ENCODE measurements at regions not wholly inside any gene's neighbourhood (a gene's known extent, or its start where the extent isn't known, plus 50 kb on each side); places are given as distances from the start of the nearest gene placed in this dataset.

DNA sequence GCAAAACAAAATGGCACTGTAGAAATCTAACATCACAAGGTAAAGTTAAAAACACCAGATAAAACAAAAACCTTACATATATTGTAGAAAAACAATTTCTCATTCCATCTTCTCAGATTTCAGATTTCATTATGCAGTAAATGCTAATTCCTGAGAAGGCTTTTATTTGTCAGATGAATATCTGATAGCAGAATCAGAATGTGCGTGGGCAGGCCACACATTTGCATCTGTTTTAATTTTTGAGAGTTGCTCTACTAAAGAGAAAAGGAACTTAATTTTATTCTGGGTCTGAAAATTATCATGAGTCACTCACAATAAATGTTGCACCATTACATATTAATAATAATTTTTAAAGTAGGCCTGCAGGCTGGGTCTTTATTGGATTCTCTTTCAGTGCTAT lies 329.3 kb upstream of the SPTLC3 start:
- H3K27me3 Mint-ChIP-seq = no peaks in the 10 kb centered on the region
- no peaks in the 10 kb centered on the region for H3K27me3 ChIP-seq (ENCODE audit: control insufficient read depth, insufficient read depth, low read length)
- no peaks in the 10 kb centered on the region for H3K4me1 Mint-ChIP-seq
- peaks cover 2 to 3% of the 10 kb centered on the region in 2 experiments for H3K9me3 ChIP-seq (ENCODE audit: control insufficient read depth in 2 of 2, low read length in 2 of 2)
- DNase-seq (no peak), ATAC-seq (ENCODE audit: low read depth in 2 of 2) (no peak)
- H3K9me3 Mint-ChIP-seq = peaks cover under 1 to 19% (median 8%) of the 10 kb centered on the region in 7 donors
- no peak overlapping the region for H3K27ac ChIP-seq (ENCODE audit: insufficient read depth, low read length, poor library complexity, severe bottlenecking)
- no peaks in the 10 kb centered on the region for H3K36me3 Mint-ChIP-seq
- H3K4me3 Mint-ChIP-seq = no peak overlapping the region
- no peaks in the 10 kb centered on the region for H3K4me1 ChIP-seq (ENCODE audit: control insufficient read depth, insufficient read depth, low read length, poor library complexity, severe bottlenecking)
- H3K4me3 ChIP-seq (ENCODE audit: low read depth, low read length) = no peak overlapping the region
- H3K27ac Mint-ChIP-seq = no peak overlapping the region
- no peaks in the 10 kb centered on the region for H3K36me3 ChIP-seq (ENCODE audit: control insufficient read depth, insufficient read depth, low read length)

DNA sequence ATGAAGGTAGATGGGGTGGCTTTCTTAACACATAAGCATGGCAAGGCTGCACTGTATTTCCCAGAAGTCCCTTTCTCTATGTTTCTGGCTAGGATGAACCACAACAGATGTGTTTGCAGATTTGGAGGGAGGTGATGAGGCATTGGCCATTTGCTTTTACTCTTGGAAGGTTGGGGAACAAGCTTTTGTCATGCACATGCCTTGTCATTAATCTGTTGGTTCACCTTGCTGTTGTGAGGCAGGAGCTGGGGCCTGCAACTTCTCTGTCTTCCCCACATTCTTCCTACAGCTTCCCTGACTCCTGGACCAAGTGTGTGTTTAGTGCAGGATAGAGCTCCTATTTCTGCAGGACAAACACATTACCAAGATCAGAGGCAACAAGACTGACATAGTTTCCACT lies 326.2 kb upstream of the SPTLC3 start:
- ATAC-seq (ENCODE audit: low read depth in 2 of 2) (no peak), DNase-seq (no peak)
- Mint-ChIP-seq H3K36me3 (no peaks in the 10 kb centered on the region), H3K27me3 (no peaks in the 10 kb centered on the region), H3K27ac (no peak overlapping the region), H3K9me3 (peaks cover 0 to 14% (median 6%) of the 10 kb centered on the region in 7 donors), H3K4me1 (no peaks in the 10 kb centered on the region), H3K4me3 (no peak overlapping the region)
- Histone ChIP-seq H3K4me1 (ENCODE audit: control insufficient read depth, insufficient read depth, low read length, poor library complexity, severe bottlenecking) (no peaks in the 10 kb centered on the region), H3K36me3 (ENCODE audit: control insufficient read depth, insufficient read depth, low read length) (no peaks in the 10 kb centered on the region), H3K27me3 (ENCODE audit: control insufficient read depth, insufficient read depth, low read length) (no peaks in the 10 kb centered on the region), H3K27ac (ENCODE audit: insufficient read depth, low read length, poor library complexity, severe bottlenecking) (no peak overlapping the region), H3K4me3 (ENCODE audit: low read depth, low read length) (no peak overlapping the region), H3K9me3 (ENCODE audit: control insufficient read depth in 2 of 2, low read length in 2 of 2) (peaks cover 2 to 3% of the 10 kb centered on the region in 2 experiments)

DNA sequence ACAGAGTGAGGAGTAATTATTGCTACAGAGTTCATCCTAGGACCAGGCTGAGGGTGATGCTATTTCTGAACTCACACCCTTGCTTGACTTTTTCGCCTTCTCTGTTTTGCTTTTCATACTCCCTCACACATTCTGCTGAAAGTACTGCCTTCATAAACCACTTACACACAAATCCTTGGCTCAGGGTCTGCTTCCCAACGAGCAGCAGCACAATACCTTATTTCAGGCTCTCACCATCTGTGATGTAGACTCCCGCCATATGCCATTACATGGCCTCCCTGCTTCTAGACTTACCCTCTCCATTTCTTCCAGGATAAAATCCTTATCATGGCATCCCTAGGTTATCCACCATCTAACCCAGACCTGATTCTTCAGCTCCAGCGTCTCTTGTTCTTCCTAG lies 321.3 kb upstream of the SPTLC3 start:
- H3K27ac ChIP-seq (ENCODE audit: insufficient read depth, low read length, poor library complexity, severe bottlenecking) = no peak overlapping the region
- H3K9me3 ChIP-seq (ENCODE audit: control insufficient read depth in 2 of 2, low read length in 2 of 2) = peaks cover 2 to 4% of the 10 kb centered on the region in 2 experiments
- peaks cover 2 to 20% (median 6%) of the 10 kb centered on the region in 7 donors for H3K9me3 Mint-ChIP-seq
- no peaks in the 10 kb centered on the region for H3K4me1 ChIP-seq (ENCODE audit: control insufficient read depth, insufficient read depth, low read length, poor library complexity, severe bottlenecking)
- no peaks in the 10 kb centered on the region for H3K27me3 Mint-ChIP-seq
- no peak for ATAC-seq (ENCODE audit: low read depth in 2 of 2)
- no peak overlapping the region for H3K27ac Mint-ChIP-seq
- H3K4me3 Mint-ChIP-seq = no peak overlapping the region
- no peaks in the 10 kb centered on the region for H3K4me1 Mint-ChIP-seq
- H3K36me3 Mint-ChIP-seq = no peaks in the 10 kb centered on the region
- no peaks in the 10 kb centered on the region for H3K36me3 ChIP-seq (ENCODE audit: control insufficient read depth, insufficient read depth, low read length)
- H3K4me3 ChIP-seq (ENCODE audit: low read depth, low read length) = no peak overlapping the region
- H3K27me3 ChIP-seq (ENCODE audit: control insufficient read depth, insufficient read depth, low read length) = no peaks in the 10 kb centered on the region
- no peak for DNase-seq

DNA sequence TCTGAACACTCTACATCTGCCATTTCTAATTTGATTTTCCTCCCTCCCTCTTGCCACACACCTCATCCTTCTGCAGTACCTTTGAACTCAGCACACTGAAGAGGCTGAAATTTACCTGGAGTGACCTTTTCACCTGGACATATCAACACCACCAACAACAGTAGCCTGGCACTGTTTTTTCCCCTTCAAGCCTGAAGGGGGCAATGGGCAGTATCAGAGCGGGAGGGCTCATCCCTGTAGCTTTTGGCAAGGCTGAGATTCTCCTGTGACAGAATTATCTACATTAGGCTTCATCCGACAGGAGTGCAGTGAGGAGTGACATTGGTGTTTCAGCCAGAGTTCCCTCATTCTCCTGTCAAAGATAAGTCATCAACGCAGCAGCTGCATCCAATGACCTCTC lies 312.8 kb upstream of the SPTLC3 start:
- H3K9me3 ChIP-seq (ENCODE audit: control insufficient read depth in 2 of 2, low read length in 2 of 2) = no peaks in the 10 kb centered on the region
- no peak overlapping the region for H3K27ac Mint-ChIP-seq
- no peak overlapping the region for H3K4me3 ChIP-seq (ENCODE audit: low read depth, low read length)
- H3K9me3 Mint-ChIP-seq = peaks cover 0 to 32% (median 12%) of the 10 kb centered on the region in 7 donors
- no peaks in the 10 kb centered on the region for H3K27me3 Mint-ChIP-seq
- H3K27me3 ChIP-seq (ENCODE audit: control insufficient read depth, insufficient read depth, low read length) = no peaks in the 10 kb centered on the region
- DNase-seq = no peak
- H3K4me3 Mint-ChIP-seq = no peak overlapping the region
- H3K36me3 ChIP-seq (ENCODE audit: control insufficient read depth, insufficient read depth, low read length) = no peaks in the 10 kb centered on the region
- no peak for ATAC-seq (ENCODE audit: low read depth in 2 of 2)
- no peaks in the 10 kb centered on the region for H3K36me3 Mint-ChIP-seq
- H3K4me1 ChIP-seq (ENCODE audit: control insufficient read depth, insufficient read depth, low read length, poor library complexity, severe bottlenecking) = no peaks in the 10 kb centered on the region
- no peak overlapping the region for H3K27ac ChIP-seq (ENCODE audit: insufficient read depth, low read length, poor library complexity, severe bottlenecking)
- no peaks in the 10 kb centered on the region for H3K4me1 Mint-ChIP-seq

DNA sequence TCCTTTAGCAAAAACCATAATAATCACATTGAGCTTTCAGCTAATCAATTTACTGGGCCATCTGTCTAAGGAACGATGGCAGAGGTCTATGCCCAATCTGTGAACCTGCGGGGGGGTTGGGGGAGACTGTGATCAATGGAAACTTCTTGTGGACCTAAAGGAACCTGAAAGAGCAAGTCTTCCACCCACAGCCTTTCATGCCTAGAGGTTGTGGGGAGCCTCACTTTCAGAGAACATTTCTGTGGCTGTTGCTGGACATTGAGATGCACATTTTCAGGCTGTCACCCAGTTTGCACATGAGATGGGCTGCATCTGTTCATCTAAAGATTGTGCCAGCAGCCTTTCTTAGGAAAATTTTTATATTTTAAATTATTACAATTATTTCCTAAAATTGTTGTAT lies 310.0 kb upstream of the SPTLC3 start:
- DNase-seq = no peak
- no peak for ATAC-seq (ENCODE audit: low read depth in 2 of 2)

DNA sequence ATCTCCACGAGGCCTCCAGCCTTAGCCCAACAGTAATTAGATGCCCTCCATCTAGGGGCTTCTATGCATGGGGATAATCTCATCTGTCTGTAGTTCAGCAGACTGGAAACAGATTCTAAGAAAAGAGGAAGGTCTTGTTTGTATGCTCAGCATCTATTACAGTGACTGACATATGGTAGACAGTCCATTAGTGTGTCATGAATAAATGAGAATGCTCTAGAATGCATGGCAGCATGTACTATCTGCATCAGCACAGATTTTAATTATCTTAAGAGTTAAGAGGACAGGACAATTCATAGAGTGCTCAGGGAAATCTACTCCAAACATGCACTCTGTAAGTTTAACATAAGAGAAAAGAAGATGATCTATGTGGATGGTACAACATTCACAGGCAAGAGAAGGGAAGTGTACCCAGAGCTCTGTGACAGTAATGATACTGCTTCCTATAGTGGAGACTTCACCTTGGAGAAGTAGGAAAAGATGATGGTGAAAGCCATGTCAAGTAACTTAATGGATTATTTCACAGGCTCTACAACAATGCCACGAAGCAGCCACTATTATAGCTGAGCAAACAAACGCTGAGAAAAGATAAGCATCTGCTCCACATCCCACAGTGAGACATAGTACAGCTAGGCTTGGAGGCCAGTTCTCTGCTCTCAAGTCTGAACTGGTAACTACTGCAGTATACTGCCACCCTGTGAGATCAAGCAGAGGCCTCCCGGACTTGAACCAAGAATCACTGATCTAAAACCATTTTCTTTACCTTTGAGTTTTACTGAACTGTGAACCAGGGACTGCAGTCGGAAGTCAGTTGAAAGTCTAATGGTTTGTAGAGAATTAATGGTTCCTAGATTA lies 309.2 kb upstream of the SPTLC3 start:
- DNase-seq (no peak), ATAC-seq (ENCODE audit: low read depth in 2 of 2) (no peak)
- Mint-ChIP-seq H3K27me3 (no peaks in the 10 kb centered on the region), H3K4me3 (no peak overlapping the region), H3K9me3 (peaks cover 0 to 32% (median 6%) of the 10 kb centered on the region in 7 donors), H3K27ac (no peak overlapping the region), H3K36me3 (no peaks in the 10 kb centered on the region), H3K4me1 (no peaks in the 10 kb centered on the region)
- H3K27me3 ChIP-seq (ENCODE audit: control insufficient read depth, insufficient read depth, low read length) = no peaks in the 10 kb centered on the region
- no peak overlapping the region for H3K4me3 ChIP-seq (ENCODE audit: low read depth, low read length)
- no peaks in the 10 kb centered on the region for H3K36me3 ChIP-seq (ENCODE audit: control insufficient read depth, insufficient read depth, low read length)
- H3K27ac ChIP-seq (ENCODE audit: insufficient read depth, low read length, poor library complexity, severe bottlenecking) = no peak overlapping the region
- H3K4me1 ChIP-seq (ENCODE audit: control insufficient read depth, insufficient read depth, low read length, poor library complexity, severe bottlenecking) = no peaks in the 10 kb centered on the region
- no peaks in the 10 kb centered on the region for H3K9me3 ChIP-seq (ENCODE audit: control insufficient read depth in 2 of 2, low read length in 2 of 2)

More for the DNA sequence above, 310.0 kb upstream of the SPTLC3 start:
- Histone ChIP-seq H3K36me3 (ENCODE audit: control insufficient read depth, insufficient read depth, low read length) (no peaks in the 10 kb centered on the region), H3K27me3 (ENCODE audit: control insufficient read depth, insufficient read depth, low read length) (no peaks in the 10 kb centered on the region), H3K4me3 (ENCODE audit: low read depth, low read length) (no peak overlapping the region), H3K4me1 (ENCODE audit: control insufficient read depth, insufficient read depth, low read length, poor library complexity, severe bottlenecking) (no peaks in the 10 kb centered on the region), H3K9me3 (ENCODE audit: control insufficient read depth in 2 of 2, low read length in 2 of 2) (no peaks in the 10 kb centered on the region), H3K27ac (ENCODE audit: insufficient read depth, low read length, poor library complexity, severe bottlenecking) (no peak overlapping the region)
- Mint-ChIP-seq H3K4me1 (no peaks in the 10 kb centered on the region), H3K27ac (no peak overlapping the region), H3K36me3 (no peaks in the 10 kb centered on the region), H3K4me3 (no peak overlapping the region), H3K9me3 (peaks cover 0 to 32% (median 7%) of the 10 kb centered on the region in 7 donors), H3K27me3 (no peaks in the 10 kb centered on the region)

DNA sequence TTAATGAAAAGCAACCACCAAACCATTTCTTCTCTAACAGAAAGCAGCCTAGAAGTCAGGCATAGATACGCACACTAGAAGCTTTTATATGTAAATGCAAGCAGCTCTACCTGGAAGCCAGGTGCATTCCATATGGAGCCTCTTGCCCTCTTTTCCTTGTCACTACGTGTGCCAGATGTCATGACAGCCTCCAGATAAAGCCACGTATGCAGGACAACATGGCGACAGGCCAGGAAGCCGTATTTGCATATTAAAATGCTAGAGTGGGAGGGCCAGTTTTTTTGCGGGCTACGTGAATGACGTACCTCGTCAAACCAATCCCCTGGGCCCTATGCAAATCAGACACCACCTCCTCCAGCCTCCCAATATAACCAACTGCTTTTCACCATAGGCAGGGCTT lies 308.1 kb upstream of the SPTLC3 start:
- no peaks in the 10 kb centered on the region for H3K4me1 ChIP-seq (ENCODE audit: control insufficient read depth, insufficient read depth, low read length, poor library complexity, severe bottlenecking)
- Mint-ChIP-seq H3K4me3 (no peak overlapping the region), H3K9me3 (peaks cover 0 to 30% (median 6%) of the 10 kb centered on the region in 7 donors), H3K27me3 (no peaks in the 10 kb centered on the region), H3K27ac (no peak overlapping the region), H3K36me3 (no peaks in the 10 kb centered on the region), H3K4me1 (no peaks in the 10 kb centered on the region)
- no peaks in the 10 kb centered on the region for H3K36me3 ChIP-seq (ENCODE audit: control insufficient read depth, insufficient read depth, low read length)
- ATAC-seq (ENCODE audit: low read depth in 2 of 2) = no peak
- no peak overlapping the region for H3K27ac ChIP-seq (ENCODE audit: insufficient read depth, low read length, poor library complexity, severe bottlenecking)
- H3K4me3 ChIP-seq (ENCODE audit: low read depth, low read length) = no peak overlapping the region
- DNase-seq = no peak
- H3K9me3 ChIP-seq (ENCODE audit: control insufficient read depth in 2 of 2, low read length in 2 of 2) = no peaks in the 10 kb centered on the region
- no peaks in the 10 kb centered on the region for H3K27me3 ChIP-seq (ENCODE audit: control insufficient read depth, insufficient read depth, low read length)

DNA sequence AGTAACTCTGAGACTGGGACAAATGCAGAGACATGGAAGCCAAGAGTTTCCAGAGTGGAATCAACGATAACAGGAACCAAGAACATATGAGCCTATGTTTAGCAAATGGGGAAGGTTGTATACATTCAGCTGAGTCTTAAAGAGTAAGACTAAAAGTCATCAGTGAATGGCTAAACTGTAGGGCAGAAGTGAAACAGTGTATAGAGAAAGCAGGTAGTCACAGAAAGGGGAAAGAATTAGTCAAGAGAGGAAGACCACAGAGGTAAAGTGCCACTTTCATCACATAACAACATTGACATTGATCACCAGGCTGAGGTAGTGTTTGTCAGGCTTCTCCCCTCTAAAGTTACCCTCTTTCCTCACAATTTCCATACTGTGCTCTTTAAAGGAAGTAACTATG lies 306.5 kb upstream of the SPTLC3 start:
- H3K4me3 ChIP-seq (ENCODE audit: low read depth, low read length) = no peak overlapping the region
- Mint-ChIP-seq H3K27ac (no peak overlapping the region), H3K4me1 (no peaks in the 10 kb centered on the region), H3K27me3 (no peaks in the 10 kb centered on the region), H3K36me3 (no peaks in the 10 kb centered on the region), H3K4me3 (no peak overlapping the region), H3K9me3 (peaks cover 0 to 20% (median 4%) of the 10 kb centered on the region in 7 donors)
- no peaks in the 10 kb centered on the region for H3K36me3 ChIP-seq (ENCODE audit: control insufficient read depth, insufficient read depth, low read length)
- ATAC-seq (ENCODE audit: low read depth in 2 of 2) (no peak), DNase-seq (no peak)
- no peaks in the 10 kb centered on the region for H3K9me3 ChIP-seq (ENCODE audit: control insufficient read depth in 2 of 2, low read length in 2 of 2)
- H3K27me3 ChIP-seq (ENCODE audit: control insufficient read depth, insufficient read depth, low read length) = no peaks in the 10 kb centered on the region
- no peaks in the 10 kb centered on the region for H3K4me1 ChIP-seq (ENCODE audit: control insufficient read depth, insufficient read depth, low read length, poor library complexity, severe bottlenecking)
- no peak overlapping the region for H3K27ac ChIP-seq (ENCODE audit: insufficient read depth, low read length, poor library complexity, severe bottlenecking)
